ENCODE measurements at regions not wholly inside any gene's neighbourhood (a gene's known extent, or its start where the extent isn't known, plus 50 kb on each side); places are given as distances from the start of the nearest gene placed in this dataset.

GRCh38 chr20:52744441-52744840 is 227.7 kb upstream of the TSHZ2 start:
- Histone ChIP-seq H2BK20ac (ENCODE audit: low read length) (no peak overlapping the region), H3K23me2 (ENCODE audit: low read depth, low read length) (no peaks in the 10 kb centered on the region), H2BK12ac (ENCODE audit: low read depth, low read length) (no peak overlapping the region), H2AFZ (ENCODE audit: low read length) (no peak overlapping the region), H3K23ac (ENCODE audit: insufficient read length) (no peak overlapping the region), H3K18ac (ENCODE audit: extremely low read depth, low read length) (no peak overlapping the region), H3K56ac (replicated peaks; ENCODE audit: insufficient read length, low read depth, low read length) (no peak overlapping the region), H2BK5ac (ENCODE audit: low read depth, low read length) (no peak overlapping the region), H3K79me2 (ENCODE audit: control insufficient read depth in 1 of 2, insufficient read depth in 2 of 2, low read length in 2 of 2) (no peaks in the 10 kb centered on the region), H4K8ac (ENCODE audit: extremely low read depth, insufficient read depth, low read length) (no peak overlapping the region), H4K5ac (ENCODE audit: insufficient read length, low read depth, low read length) (no peak overlapping the region), H4K91ac (replicated peaks; ENCODE audit: insufficient read length, low read length) (no peak overlapping the region), H3K36me3 (ENCODE audit: control insufficient read depth in 2 of 4, insufficient read depth in 4 of 4, low read length in 3 of 4) (no peaks in the 10 kb centered on the region), H3K27me3 (replicated peaks in 1 of 4; ENCODE audit: control insufficient read depth in 3 of 4, extremely low read depth in 1 of 4, insufficient read depth in 3 of 4, low read length in 3 of 4) (no peaks in the 10 kb centered on the region), H2AK5ac (ENCODE audit: low read depth, low read length) (no peak overlapping the region), H3K4me1 (replicated peaks in 1 of 4; ENCODE audit: control insufficient read depth in 3 of 4, insufficient read depth in 4 of 4, low read length in 3 of 4) (peaks cover 0 to 3% (median 0%) of the 10 kb centered on the region in 4 experiments; a peak in 1 of 7 replicates), H2BK15ac (ENCODE audit: low read length) (no peak overlapping the region), H3K14ac (ENCODE audit: insufficient read length) (no peak overlapping the region), H3K4ac (replicated peaks; ENCODE audit: insufficient read length, low read depth, low read length) (no peak overlapping the region), H3K27ac (ENCODE audit: low read depth, low read length) (no peak overlapping the region), H4K20me1 (replicated peaks in 1 of 2; ENCODE audit: control insufficient read depth in 1 of 2, insufficient read depth in 2 of 2, low read length in 2 of 2) (no peaks in the 10 kb centered on the region), H2BK120ac (replicated peaks; ENCODE audit: low read depth, low read length) (no peak overlapping the region), H3K79me1 (ENCODE audit: low read depth, low read length) (no peaks in the 10 kb centered on the region), H3K9me3 (ENCODE audit: insufficient read depth in 2 of 2, low read depth in 1 of 2, low read length in 1 of 2) (no peaks in the 10 kb centered on the region), H3K4me3 (ENCODE audit: extremely low read depth in 1 of 4, insufficient read depth in 2 of 4, low read depth in 3 of 4, low read length in 4 of 4) (no peak overlapping the region), H3K4me2 (ENCODE audit: insufficient read depth in 1 of 2, low read depth in 2 of 2, low read length in 2 of 2) (no peak overlapping the region), H3K9ac (replicated peaks in 1 of 4; ENCODE audit: extremely low read depth in 1 of 4, low read depth in 3 of 4, low read length in 3 of 4) (no peak overlapping the region)
- 92% methylated on average over 3 of the region's 3 CpGs; no CpG with 5 or more reads in 1 of the 2 experiments for WGBS, 2 experiments (ENCODE audit: extremely low coverage in 1 of 2, insufficient coverage in 1 of 2, insufficient read length in 1 of 2, insufficient replicate concordance in 2 of 2, low coverage in 1 of 2, low lambda C conversion rate in 2 of 2, missing lambda C conversion rate in 1 of 2)
- CTCF ChIA-PET (ENCODE audit: partially characterized antibody) = interaction anchor here (1.2 kb wide), 1 partner anchor 229 kb away, joined by 3 read pairs; no protein-coding TSS in a partner anchor
- FAIRE-seq = no peak
- POLR2A ChIA-PET (ENCODE audit: partially characterized antibody) = no interaction called here
- DNase-seq (ENCODE audit: low read depth in 1 of 2, low spot score in 2 of 2) = no peak
- TF ChIP-seq TAF7 (optimal IDR thresholded peaks at IDR 0.05; ENCODE audit: borderline replicate concordance, low read depth, low read length) = no peak
- TF ChIP-seq CREB1 (IDR thresholded peaks at IDR 0.05) = no peak
- TF ChIP-seq SIRT6 (IDR thresholded peaks at IDR 0.05; ENCODE audit: low read length) = no peak
- TF ChIP-seq NANOG (IDR thresholded peaks at IDR 0.05; ENCODE audit: insufficient read depth, low read depth, low read length, poor library complexity, severe bottlenecking) = no peak
- no peak for TF ChIP-seq RAD21 (IDR thresholded peaks at IDR 0.05 in 1 of 2, conservative IDR thresholded peaks at IDR 0.05 in 1 of 2; ENCODE audit: low read depth in 2 of 2, low read length in 2 of 2)
- TF ChIP-seq EZH2 (IDR thresholded peaks at IDR 0.05; ENCODE audit: low read depth, low read length, severe bottlenecking) = no peak
- TF ChIP-seq SP2 (IDR thresholded peaks at IDR 0.05; ENCODE audit: low read length) = no peak
- no peak for TF ChIP-seq ATF2 (IDR thresholded peaks at IDR 0.05; ENCODE audit: low read length)
- no peak for TF ChIP-seq EP300 (IDR thresholded peaks at IDR 0.05; ENCODE audit: borderline replicate concordance in 1 of 2, low read depth in 2 of 2, low read length in 2 of 2)
- no peak for TF ChIP-seq SP4 (IDR thresholded peaks at IDR 0.05; ENCODE audit: low read length)
- TF ChIP-seq POLR2A (IDR thresholded peaks at IDR 0.05; ENCODE audit: control extremely low read depth in 1 of 2, low read depth in 2 of 2, low read length in 2 of 2) = no peak
- no peak for TF ChIP-seq KDM1A (IDR thresholded peaks at IDR 0.05; ENCODE audit: borderline replicate concordance, low read length)
- TF ChIP-seq RBBP5 (IDR thresholded peaks at IDR 0.05; ENCODE audit: borderline replicate concordance, low read depth, low read length) = no peak
- TF ChIP-seq POU5F1 (IDR thresholded peaks at IDR 0.05; ENCODE audit: low read depth, low read length) = no peak

All from H1 (cell line).